GM12892 (cell line): ENCODE measurements at regions not wholly inside any gene's neighbourhood (a gene's known extent, or its start where the extent isn't known, plus 50 kb on each side); places are given as distances from the start of the nearest gene placed in this dataset.

Experiments used
- POLR2A ChIP-seq: IDR thresholded peaks from 2 replicates; pipeline ENCODE4 v1.6.1; 2011; ENCODE audit warnings: low read depth, low read length, control low read depth
- POLR2AphosphoS5 ChIP-seq: IDR thresholded peaks from 2 replicates; pipeline ENCODE4 v1.6.1; 2011; ENCODE audit warnings: low read depth, low read length, control low read depth

DNA sequence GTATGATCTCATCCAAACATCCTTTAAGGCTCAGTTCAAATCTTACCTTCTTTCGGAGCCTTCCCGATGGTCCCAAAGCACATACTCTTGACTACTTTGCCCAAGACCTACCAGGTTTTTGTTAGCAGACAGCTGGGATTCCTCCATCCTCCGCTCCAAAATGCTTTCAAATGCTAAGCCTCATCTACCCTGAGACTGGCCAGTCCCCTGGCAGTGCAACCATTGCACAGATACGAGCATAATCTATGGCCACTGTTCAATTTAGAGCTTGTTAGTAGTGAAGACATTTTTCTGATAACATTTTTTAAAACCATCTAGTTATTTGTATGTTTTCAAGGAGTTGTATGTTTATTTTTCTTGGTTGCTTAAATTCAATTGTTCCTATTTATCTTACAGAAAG is 264.4 kb upstream of the NR2F2 start:
- TF ChIP-seq POLR2A (no peak), POLR2AphosphoS5 (no peak)
